Progenitor cell of endocrine pancreas (in vitro differentiated cells): ENCODE measurements at regions not wholly inside any gene's neighbourhood (a gene's known extent, or its start where the extent isn't known, plus 50 kb on each side); places are given as distances from the start of the nearest gene placed in this dataset.
"Not testable (repeated sequence)": the region's sequence is repeated elsewhere in the genome, so short reads cannot be mapped to it uniquely, and the experiment has no call there.

Source experiments
- DNase-seq: peaks from one replicate; pipeline ENCODE4 v3.0.0; 2021; ENCODE audit warnings: low spot score; ENCODE audit not compliant: unreplicated experiment
- H3K27ac Mint-ChIP-seq: 2 replicates; pipeline ENCODE4 v1.8.0; 2021; ENCODE audit warnings: mild to moderate bottlenecking, moderate library complexity, mixed read lengths
- H3K27me3 Mint-ChIP-seq: 2 replicates; pipeline ENCODE4 v1.8.0; 2021; ENCODE audit warnings: mixed read lengths
- H3K36me3 Mint-ChIP-seq: 2 replicates; pipeline ENCODE4 v1.8.0; 2022; ENCODE audit warnings: mixed read lengths; ENCODE audit not compliant: insufficient read depth
- H3K4me1 Mint-ChIP-seq: 2 replicates; pipeline ENCODE4 v1.8.0; 2021; ENCODE audit warnings: low read depth, mixed read lengths
- H3K4me3 Mint-ChIP-seq: 2 replicates; pipeline ENCODE4 v1.8.0; 2021; ENCODE audit warnings: low read depth, mild to moderate bottlenecking, moderate library complexity, mixed read lengths
- H3K9me3 Mint-ChIP-seq: 2 replicates; pipeline ENCODE4 v1.8.0; 2021; ENCODE audit warnings: low read depth, mixed read lengths
- CTCF ChIP-seq: fragments of 200-600 bp; sonication (generic); IDR thresholded peaks from one replicate; pipeline ENCODE4 v1.5.0; 2021; ENCODE audit warnings: antibody characterized with exemption, mild to moderate bottlenecking; ENCODE audit not compliant: unreplicated experiment

GRCh38 chr1:5120559-5120958 is 466.1 kb downstream of the AJAP1 start:
- DNase-seq: no peak
- Mint-ChIP-seq H3K9me3 (no peaks in the 10 kb centered on the region), H3K27ac (no peak overlapping the region), H3K27me3 (peaks cover 10% of the 10 kb centered on the region), H3K36me3 (no peaks in the 10 kb centered on the region), H3K4me1 (peaks cover 17% of the 10 kb centered on the region), H3K4me3 (no peak overlapping the region)
- TF ChIP-seq CTCF: no peak

- H3K27me3 Mint-ChIP-seq: peaks cover 13% of the 10 kb centered on the region
- H3K4me3 Mint-ChIP-seq: no peak overlapping the region
- no peak overlapping the region for H3K27ac Mint-ChIP-seq
- peaks cover 17% of the 10 kb centered on the region for H3K4me1 Mint-ChIP-seq
- peak; percentile 62 for TF ChIP-seq CTCF
- H3K36me3 Mint-ChIP-seq: no peaks in the 10 kb centered on the region
- H3K9me3 Mint-ChIP-seq: no peaks in the 10 kb centered on the region
- peak; percentile 18 for DNase-seq
Measured at GRCh38 chr1:5119366-5120234, 465.2 kb downstream of the AJAP1 start.

- not testable (repeated sequence) for H3K36me3 Mint-ChIP-seq, H3K27ac Mint-ChIP-seq, DNase-seq, H3K4me3 Mint-ChIP-seq, H3K9me3 Mint-ChIP-seq
- H3K27me3 Mint-ChIP-seq: peaks cover 13% of the 10 kb centered on the region
- H3K4me1 Mint-ChIP-seq: peaks cover 17% of the 10 kb centered on the region
Measured at GRCh38 chr1:5118771-5119170, 464.4 kb downstream of the AJAP1 start.

GRCh38 chr1:5118292-5118691 is 463.9 kb downstream of the AJAP1 start:
- Mint-ChIP-seq H3K27me3 (peaks cover 13% of the 10 kb centered on the region), H3K4me1 (peaks cover 17% of the 10 kb centered on the region)
- not testable (repeated sequence) for H3K36me3 Mint-ChIP-seq, H3K4me3 Mint-ChIP-seq, H3K27ac Mint-ChIP-seq, H3K9me3 Mint-ChIP-seq, DNase-seq

- H3K4me1 Mint-ChIP-seq: peaks cover 19% of the 10 kb centered on the region
- H3K36me3 Mint-ChIP-seq: no peaks in the 10 kb centered on the region
- TF ChIP-seq CTCF: no peak
Measured at GRCh38 chr1:5111581-5111980, 457.2 kb downstream of the AJAP1 start.

GRCh38 chr1:5110508-5110907 is 456.1 kb downstream of the AJAP1 start:
- H3K27ac Mint-ChIP-seq: no peak overlapping the region
- no peaks in the 10 kb centered on the region for H3K36me3 Mint-ChIP-seq
- no peak for TF ChIP-seq CTCF
- no peak overlapping the region for H3K4me3 Mint-ChIP-seq
- peaks cover 17% of the 10 kb centered on the region for H3K4me1 Mint-ChIP-seq
- no peak for DNase-seq
- H3K9me3 Mint-ChIP-seq: no peaks in the 10 kb centered on the region
- H3K27me3 Mint-ChIP-seq: peaks cover 33% of the 10 kb centered on the region

More at GRCh38 chr1:5111581-5111980, 457.2 kb downstream of the AJAP1 start:
- Mint-ChIP-seq H3K27me3 (peaks cover 40% of the 10 kb centered on the region), H3K27ac (no peak overlapping the region), H3K9me3 (no peaks in the 10 kb centered on the region), H3K4me3 (no peak overlapping the region)
- DNase-seq: no peak
